ENCODE measurements at regions not wholly inside any gene's neighbourhood (a gene's known extent, or its start where the extent isn't known, plus 50 kb on each side); places are given as distances from the start of the nearest gene placed in this dataset.

DNA sequence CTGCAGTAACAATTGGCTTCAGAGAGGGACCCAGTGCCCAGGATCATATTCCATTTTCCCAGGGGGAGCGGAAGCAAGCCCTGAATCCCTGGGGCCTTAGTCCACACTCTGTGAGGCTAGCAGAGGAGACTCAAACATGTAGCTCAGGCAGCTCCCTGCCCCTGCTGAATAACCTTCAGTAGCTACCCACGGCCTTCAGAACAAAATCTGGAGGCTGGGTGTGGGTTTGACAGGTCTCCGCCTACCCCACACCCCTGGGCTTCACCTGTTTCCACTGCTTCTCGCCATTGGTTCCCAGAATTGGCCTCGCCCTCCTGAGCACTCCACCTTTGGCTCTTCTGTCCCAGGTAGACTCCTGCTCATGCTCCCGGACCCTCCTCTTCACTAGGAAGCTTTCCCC is 93.6 kb upstream of the ATP2B2 start:
- no peak for ATAC-seq (replicated peaks)
- H3K9me3 Mint-ChIP-seq: no peaks in the 10 kb centered on the region
- H3K36me3 Mint-ChIP-seq (ENCODE audit: insufficient read depth): no peaks in the 10 kb centered on the region
- no peak overlapping the region for H3K27ac Mint-ChIP-seq
- H3K4me3 Mint-ChIP-seq: no peak overlapping the region
- peaks cover 20 to 52% of the 10 kb centered on the region in 2 donors for H3K27me3 Mint-ChIP-seq
- DNase-seq: no peak
- H3K4me1 Mint-ChIP-seq (ENCODE audit: low read depth in 2 of 2): peaks cover 14 to 19% of the 10 kb centered on the region in 2 donors

DNA sequence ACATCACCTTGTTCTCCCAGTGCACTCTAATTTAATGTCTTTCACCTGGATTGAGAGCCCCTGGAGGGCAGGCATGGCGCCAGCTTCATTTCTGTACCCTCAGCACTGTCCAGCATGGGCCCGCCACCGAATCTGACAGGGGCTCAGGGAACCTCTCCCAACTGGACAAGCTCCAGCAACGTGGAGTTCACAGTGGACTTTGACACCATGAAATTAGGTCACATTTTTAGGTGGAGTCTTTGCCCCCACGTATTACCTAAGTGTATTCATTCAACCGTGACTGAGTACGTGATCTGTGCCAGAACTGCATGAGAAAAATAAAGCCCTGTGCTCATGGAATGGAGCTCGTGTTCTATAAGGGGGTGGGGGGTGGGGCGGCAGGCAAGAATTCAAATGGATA is 94.1 kb upstream of the ATP2B2 start:
- Mint-ChIP-seq H3K36me3 (ENCODE audit: insufficient read depth) (no peaks in the 10 kb centered on the region), H3K27ac (no peak overlapping the region), H3K9me3 (no peaks in the 10 kb centered on the region), H3K27me3 (peaks cover 20 to 53% of the 10 kb centered on the region in 2 donors), H3K4me1 (ENCODE audit: low read depth in 2 of 2) (peaks cover 18 to 23% of the 10 kb centered on the region in 2 donors), H3K4me3 (no peak overlapping the region)
- DNase-seq (no peak), ATAC-seq (replicated peaks) (no peak)

DNA sequence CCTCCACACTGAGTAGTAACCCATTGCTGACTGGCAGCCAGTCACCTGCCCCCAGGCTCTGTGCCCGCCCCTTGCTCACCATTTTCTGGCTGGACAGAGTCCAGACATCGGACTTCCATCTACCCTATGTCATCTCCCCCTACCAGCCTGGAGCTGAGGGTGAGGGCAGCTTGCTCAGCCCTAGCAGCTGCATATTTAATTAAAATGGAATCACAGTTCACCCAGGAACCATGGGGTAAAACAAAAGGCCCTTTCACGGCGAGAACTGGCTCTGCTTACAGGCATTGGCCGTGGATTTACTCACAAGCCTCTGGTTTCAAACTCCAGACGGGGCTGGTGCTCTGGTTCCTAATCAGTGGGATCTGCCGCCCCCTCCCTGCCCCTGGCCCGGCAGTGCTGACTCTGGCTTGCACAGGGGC is 94.9 kb upstream of the ATP2B2 start:
- ATAC-seq (replicated peaks): no peak
- Mint-ChIP-seq H3K4me1 (ENCODE audit: low read depth in 2 of 2) (peaks cover 18 to 23% of the 10 kb centered on the region in 2 donors), H3K4me3 (no peak overlapping the region), H3K9me3 (no peaks in the 10 kb centered on the region), H3K27me3 (peaks cover 16 to 54% of the 10 kb centered on the region in 2 donors), H3K36me3 (ENCODE audit: insufficient read depth) (no peaks in the 10 kb centered on the region), H3K27ac (no peak overlapping the region)
- DNase-seq: no peak

- Mint-ChIP-seq H3K4me1 (ENCODE audit: low read depth in 2 of 2) (peaks cover 18 to 23% of the 10 kb centered on the region in 2 donors), H3K36me3 (ENCODE audit: insufficient read depth) (no peaks in the 10 kb centered on the region), H3K27me3 (peaks cover 12 to 51% of the 10 kb centered on the region in 2 donors), H3K4me3 (no peak overlapping the region), H3K9me3 (no peaks in the 10 kb centered on the region), H3K27ac (no peak overlapping the region)
- ATAC-seq (replicated peaks) (no peak), DNase-seq (no peak)
These were observed 95.3 kb upstream of the ATP2B2 start for GRCh38 chr3:10600726-10601125.

DNA sequence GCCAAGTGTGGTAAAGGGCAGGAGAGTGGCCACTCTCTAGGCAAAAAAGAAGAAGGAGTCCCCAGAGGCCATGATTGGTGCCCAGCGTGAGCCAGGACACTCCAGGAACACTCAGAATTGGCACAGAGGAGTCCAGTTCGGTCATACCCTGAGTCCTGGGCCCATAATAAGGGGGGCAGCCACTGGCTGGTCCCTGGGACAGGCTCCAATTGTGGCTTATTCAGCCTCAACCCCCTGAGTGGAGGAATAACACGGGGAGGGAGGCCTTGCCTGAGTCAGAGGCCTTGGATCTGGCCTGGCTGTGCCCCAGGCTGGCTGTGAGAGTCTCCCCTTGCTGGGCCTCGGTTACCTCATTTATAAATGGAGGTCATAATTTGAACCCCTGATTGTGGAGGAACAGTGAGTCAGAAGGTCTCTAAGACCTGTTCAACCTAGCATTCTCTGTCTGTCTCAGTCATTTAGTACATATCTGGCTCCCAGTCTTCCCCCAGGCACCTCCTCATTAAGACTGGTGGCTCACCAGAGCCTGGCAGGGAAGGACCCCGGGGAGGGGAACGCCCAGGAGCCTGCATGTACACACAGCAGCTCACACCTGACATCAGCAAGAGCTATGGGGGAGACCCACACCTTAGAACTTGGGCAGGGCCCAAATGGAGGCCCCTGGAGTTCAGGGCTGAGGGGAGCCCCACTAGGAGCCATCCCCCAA is 95.9 kb upstream of the ATP2B2 start:
- ATAC-seq (replicated peaks) (no peak), DNase-seq (no peak)
- no peaks in the 10 kb centered on the region for H3K9me3 Mint-ChIP-seq
- H3K27ac Mint-ChIP-seq: no peak overlapping the region
- H3K27me3 Mint-ChIP-seq: peaks cover 6 to 49% of the 10 kb centered on the region in 2 donors
- H3K36me3 Mint-ChIP-seq (ENCODE audit: insufficient read depth): no peaks in the 10 kb centered on the region
- no peak overlapping the region for H3K4me3 Mint-ChIP-seq
- peaks cover 18 to 24% of the 10 kb centered on the region in 2 donors for H3K4me1 Mint-ChIP-seq (ENCODE audit: low read depth in 2 of 2)

GRCh38 chr3:10601857-10602230 is 96.5 kb upstream of the ATP2B2 start:
- H3K9me3 Mint-ChIP-seq: no peaks in the 10 kb centered on the region
- ATAC-seq (replicated peaks): no peak
- DNase-seq: no peak
- peaks cover 18 to 26% of the 10 kb centered on the region in 2 donors for H3K4me1 Mint-ChIP-seq (ENCODE audit: low read depth in 2 of 2)
- H3K36me3 Mint-ChIP-seq (ENCODE audit: insufficient read depth): no peaks in the 10 kb centered on the region
- no peak overlapping the region for H3K4me3 Mint-ChIP-seq
- H3K27me3 Mint-ChIP-seq: peaks cover 5 to 49% of the 10 kb centered on the region in 2 donors
- H3K27ac Mint-ChIP-seq: no peak overlapping the region

- Mint-ChIP-seq H3K4me1 (ENCODE audit: low read depth in 2 of 2) (peaks cover 18 to 26% of the 10 kb centered on the region in 2 donors), H3K4me3 (peak overlapping the region in 1 of 2 donors; percentile 59), H3K9me3 (no peaks in the 10 kb centered on the region), H3K27ac (no peak overlapping the region), H3K27me3 (peaks cover 5 to 49% of the 10 kb centered on the region in 2 donors), H3K36me3 (ENCODE audit: insufficient read depth) (no peaks in the 10 kb centered on the region)
- DNase-seq: no peak
- ATAC-seq (replicated peaks): no peak
These were observed 96.9 kb upstream of the ATP2B2 start for GRCh38 chr3:10602271-10602670.

GRCh38 chr3:10602769-10603768 is 97.7 kb upstream of the ATP2B2 start:
- peak overlapping the region; percentile 32 to 86 for H3K27ac Mint-ChIP-seq
- H3K36me3 Mint-ChIP-seq (ENCODE audit: insufficient read depth): no peaks in the 10 kb centered on the region
- peaks cover 18 to 26% of the 10 kb centered on the region in 2 donors for H3K4me1 Mint-ChIP-seq (ENCODE audit: low read depth in 2 of 2)
- H3K27me3 Mint-ChIP-seq: peaks cover 5 to 46% of the 10 kb centered on the region in 2 donors
- no peaks in the 10 kb centered on the region for H3K9me3 Mint-ChIP-seq
- DNase-seq (peak; percentile 31 to 49 (median 44)), ATAC-seq (replicated peaks) (peak; percentile 98)
- peak overlapping the region; percentile 40 to 59 for H3K4me3 Mint-ChIP-seq

- Mint-ChIP-seq H3K27me3 (peaks cover 35 to 76% of the 10 kb centered on the region in 2 donors), H3K9me3 (peaks cover 10 to 17% of the 10 kb centered on the region in 2 donors), H3K4me1 (ENCODE audit: low read depth in 2 of 2) (peaks cover 3 to 6% of the 10 kb centered on the region in 2 donors), H3K4me3 (no peak overlapping the region), H3K27ac (no peak overlapping the region), H3K36me3 (ENCODE audit: insufficient read depth) (no peaks in the 10 kb centered on the region)
- no peak for ATAC-seq (replicated peaks)
- no peak for DNase-seq
These were observed 103.7 kb upstream of the ATP2B2 start for GRCh38 chr3:10609134-10609533.

DNA sequence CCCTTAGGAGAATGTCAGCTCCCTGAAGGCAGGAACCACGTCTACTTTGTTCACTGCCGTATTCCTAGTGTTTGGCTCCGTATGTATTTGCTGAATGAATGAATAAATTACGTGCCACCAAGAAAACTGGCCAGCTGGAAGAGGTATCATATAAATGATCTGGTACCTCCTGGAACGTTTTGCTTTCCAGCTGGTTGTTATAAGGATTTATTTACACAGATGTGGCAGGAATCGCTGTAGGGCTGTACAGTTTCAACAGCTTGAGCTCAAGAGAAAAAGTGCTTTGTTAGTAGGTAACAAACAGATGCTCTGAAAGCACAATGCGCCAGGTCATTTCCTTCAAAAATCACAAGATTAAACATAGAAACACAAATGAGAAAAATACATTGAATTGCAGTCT is 108.8 kb upstream of the ATP2B2 start:
- H3K27me3 Mint-ChIP-seq: peaks cover 54 to 73% of the 10 kb centered on the region in 2 donors
- no peak overlapping the region for H3K27ac Mint-ChIP-seq
- H3K9me3 Mint-ChIP-seq: peaks cover 10 to 17% of the 10 kb centered on the region in 2 donors
- no peaks in the 10 kb centered on the region for H3K36me3 Mint-ChIP-seq (ENCODE audit: insufficient read depth)
- no peak overlapping the region for H3K4me3 Mint-ChIP-seq
- DNase-seq (no peak), ATAC-seq (replicated peaks) (no peak)
- no peaks in the 10 kb centered on the region for H3K4me1 Mint-ChIP-seq (ENCODE audit: low read depth in 2 of 2)

DNA sequence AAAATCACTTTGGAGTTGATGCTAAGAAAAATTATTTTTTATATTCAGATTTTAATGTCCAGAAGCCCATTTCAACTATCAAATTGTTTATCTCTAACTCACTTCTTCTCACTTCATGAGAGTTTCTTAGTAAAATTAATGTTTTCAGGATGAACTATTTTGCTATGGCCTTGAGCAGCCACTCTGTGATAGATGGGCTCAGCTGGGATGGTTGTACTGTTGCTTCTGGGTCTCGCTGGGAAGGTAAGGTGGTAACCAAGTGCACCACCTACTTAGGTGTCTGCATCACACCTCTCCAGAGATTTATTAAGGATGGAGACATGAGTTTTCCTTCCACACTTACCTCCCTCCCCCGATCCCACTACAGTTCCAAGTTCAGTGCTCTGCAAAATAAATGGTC is 110.3 kb upstream of the ATP2B2 start:
- DNase-seq: no peak
- ATAC-seq (replicated peaks): no peak
- Mint-ChIP-seq H3K27me3 (peaks cover 53 to 82% of the 10 kb centered on the region in 2 donors), H3K27ac (no peak overlapping the region), H3K36me3 (ENCODE audit: insufficient read depth) (no peaks in the 10 kb centered on the region), H3K4me3 (no peak overlapping the region), H3K4me1 (ENCODE audit: low read depth in 2 of 2) (peaks cover 0 to 1% of the 10 kb centered on the region in 2 donors), H3K9me3 (peaks cover 10 to 17% of the 10 kb centered on the region in 2 donors)

DNA sequence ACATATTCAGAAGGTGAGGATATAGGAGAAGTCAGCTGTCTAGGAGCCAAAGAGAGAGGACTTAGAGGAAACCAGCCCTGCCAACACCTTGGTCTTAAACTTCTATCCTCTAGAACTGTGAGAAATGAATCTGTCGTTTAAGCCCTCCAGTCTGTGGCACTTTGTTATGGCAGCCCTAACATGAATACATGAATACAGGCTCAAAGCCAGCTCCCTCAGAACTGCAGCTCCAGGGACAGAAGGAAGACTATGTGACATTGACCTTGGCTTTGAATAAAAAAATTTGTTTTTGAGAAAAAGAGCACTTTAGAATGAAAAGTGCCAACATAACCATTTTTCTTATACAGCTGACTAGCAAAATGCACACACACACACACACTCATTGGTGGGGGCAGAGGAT is 110.9 kb upstream of the ATP2B2 start:
- Mint-ChIP-seq H3K9me3 (peaks cover 10 to 17% of the 10 kb centered on the region in 2 donors), H3K4me1 (ENCODE audit: low read depth in 2 of 2) (peaks cover 0 to 1% of the 10 kb centered on the region in 2 donors), H3K4me3 (no peak overlapping the region), H3K27me3 (peaks cover 47 to 82% of the 10 kb centered on the region in 2 donors), H3K36me3 (ENCODE audit: insufficient read depth) (no peaks in the 10 kb centered on the region), H3K27ac (no peak overlapping the region)
- no peak for DNase-seq
- ATAC-seq (replicated peaks): no peak

GRCh38 chr3:10619989-10620832 is 114.8 kb upstream of the ATP2B2 start:
- H3K4me1 Mint-ChIP-seq (ENCODE audit: low read depth in 2 of 2): peaks cover 0 to 1% of the 10 kb centered on the region in 2 donors
- no peak overlapping the region for H3K4me3 Mint-ChIP-seq
- peaks cover 25 to 73% of the 10 kb centered on the region in 2 donors for H3K27me3 Mint-ChIP-seq
- H3K27ac Mint-ChIP-seq: no peak overlapping the region
- H3K9me3 Mint-ChIP-seq: no peaks in the 10 kb centered on the region
- ATAC-seq (replicated peaks) (no peak), DNase-seq (no peak)
- no peaks in the 10 kb centered on the region for H3K36me3 Mint-ChIP-seq (ENCODE audit: insufficient read depth)
